GM12872 (cell line): ENCODE measurements at regions not wholly inside any gene's neighbourhood (a gene's known extent, or its start where the extent isn't known, plus 50 kb on each side); places are given as distances from the start of the nearest gene placed in this dataset.

Source experiments
- TF ChIP-seq, protein P1 (sequence below): IDR thresholded peaks from 3 replicates; pipeline ENCODE4 v1.5.1; 2011; ENCODE audit warnings: low read depth, mild to moderate bottlenecking, low read length, moderate library complexity; ENCODE audit not compliant: insufficient read depth

DNA sequence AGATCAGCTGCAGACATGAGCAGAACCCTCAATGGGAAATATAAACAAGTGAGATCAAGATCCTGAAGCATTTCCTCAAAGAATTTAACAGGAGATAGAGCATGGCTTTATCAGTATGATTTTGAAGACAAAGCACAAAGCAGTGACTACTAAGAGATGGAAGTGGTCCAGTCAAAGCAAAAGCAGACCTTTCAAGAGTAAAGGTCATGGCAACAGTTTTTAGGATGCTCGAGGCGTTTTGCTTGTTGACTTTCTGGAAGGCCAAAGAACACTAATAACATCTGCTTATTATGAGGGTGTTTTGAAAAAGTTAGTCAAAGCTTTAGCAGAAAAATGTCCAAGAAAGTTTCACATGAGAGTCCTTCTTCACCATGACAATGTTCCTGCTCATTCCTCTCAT lies 128.5 kb downstream of the KCNE4 start:
- TF ChIP-seq, protein P1, sequence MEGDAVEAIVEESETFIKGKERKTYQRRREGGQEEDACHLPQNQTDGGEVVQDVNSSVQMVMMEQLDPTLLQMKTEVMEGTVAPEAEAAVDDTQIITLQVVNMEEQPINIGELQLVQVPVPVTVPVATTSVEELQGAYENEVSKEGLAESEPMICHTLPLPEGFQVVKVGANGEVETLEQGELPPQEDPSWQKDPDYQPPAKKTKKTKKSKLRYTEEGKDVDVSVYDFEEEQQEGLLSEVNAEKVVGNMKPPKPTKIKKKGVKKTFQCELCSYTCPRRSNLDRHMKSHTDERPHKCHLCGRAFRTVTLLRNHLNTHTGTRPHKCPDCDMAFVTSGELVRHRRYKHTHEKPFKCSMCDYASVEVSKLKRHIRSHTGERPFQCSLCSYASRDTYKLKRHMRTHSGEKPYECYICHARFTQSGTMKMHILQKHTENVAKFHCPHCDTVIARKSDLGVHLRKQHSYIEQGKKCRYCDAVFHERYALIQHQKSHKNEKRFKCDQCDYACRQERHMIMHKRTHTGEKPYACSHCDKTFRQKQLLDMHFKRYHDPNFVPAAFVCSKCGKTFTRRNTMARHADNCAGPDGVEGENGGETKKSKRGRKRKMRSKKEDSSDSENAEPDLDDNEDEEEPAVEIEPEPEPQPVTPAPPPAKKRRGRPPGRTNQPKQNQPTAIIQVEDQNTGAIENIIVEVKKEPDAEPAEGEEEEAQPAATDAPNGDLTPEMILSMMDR, result no peak

DNA sequence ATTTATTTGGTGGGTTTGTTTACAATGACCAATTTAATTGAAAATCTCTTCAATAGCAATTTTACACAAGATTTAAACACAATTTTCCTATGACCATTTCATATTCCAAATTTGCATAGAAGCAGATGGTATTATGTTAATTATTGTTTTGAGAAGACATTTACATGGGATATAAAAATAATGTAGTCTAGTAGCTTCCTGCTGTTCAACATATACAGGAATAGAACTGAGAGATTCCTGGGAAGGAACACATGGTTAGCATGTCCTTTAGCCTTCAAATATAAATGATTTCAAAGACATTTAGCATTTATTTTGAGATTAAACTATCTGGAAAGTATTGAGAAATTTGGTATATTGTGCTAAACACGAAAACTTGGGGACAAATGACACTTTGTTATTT lies 129.6 kb downstream of the KCNE4 start:
- TF ChIP-seq, protein P1, result no peak

DNA sequence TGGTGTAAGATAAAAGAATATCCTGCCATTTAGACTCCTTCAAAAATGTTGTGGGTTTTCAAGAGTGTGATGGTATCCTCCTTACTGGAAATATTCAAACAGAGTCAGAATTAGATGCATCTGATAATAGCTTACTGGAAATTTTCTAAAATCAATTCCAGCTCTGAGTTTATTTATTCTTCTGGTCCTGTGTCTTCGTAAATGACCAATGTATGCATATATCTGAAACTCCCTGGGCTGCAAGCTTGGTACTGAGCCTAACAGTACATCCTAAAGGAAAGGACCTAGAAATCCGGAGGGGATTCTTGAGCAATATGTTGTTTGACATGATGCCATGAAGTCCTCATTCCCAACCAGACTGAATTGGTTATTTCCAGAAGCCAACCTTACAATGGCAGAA lies 130.4 kb downstream of the KCNE4 start:
- TF ChIP-seq, protein P1, result no peak

DNA sequence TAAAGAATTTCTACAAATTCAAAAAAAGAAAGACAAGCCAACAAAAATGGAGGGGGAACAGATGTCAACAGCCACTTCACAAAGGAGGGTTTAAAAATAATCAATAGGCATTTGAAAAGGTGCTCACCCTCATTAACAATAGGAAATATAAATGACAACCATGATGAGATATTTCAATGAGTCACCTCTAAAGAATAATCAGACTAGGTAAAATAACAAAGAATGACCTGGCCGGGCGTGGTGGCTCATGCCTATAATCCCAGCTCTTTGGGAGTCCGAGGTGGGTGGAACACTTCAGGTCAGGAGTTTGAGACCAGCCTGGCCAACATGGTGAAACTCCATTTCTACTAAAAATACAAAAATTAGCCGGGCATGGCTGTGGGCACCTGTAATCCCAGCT lies 133.6 kb downstream of the KCNE4 start:
- TF ChIP-seq, protein P1, result no peak

DNA sequence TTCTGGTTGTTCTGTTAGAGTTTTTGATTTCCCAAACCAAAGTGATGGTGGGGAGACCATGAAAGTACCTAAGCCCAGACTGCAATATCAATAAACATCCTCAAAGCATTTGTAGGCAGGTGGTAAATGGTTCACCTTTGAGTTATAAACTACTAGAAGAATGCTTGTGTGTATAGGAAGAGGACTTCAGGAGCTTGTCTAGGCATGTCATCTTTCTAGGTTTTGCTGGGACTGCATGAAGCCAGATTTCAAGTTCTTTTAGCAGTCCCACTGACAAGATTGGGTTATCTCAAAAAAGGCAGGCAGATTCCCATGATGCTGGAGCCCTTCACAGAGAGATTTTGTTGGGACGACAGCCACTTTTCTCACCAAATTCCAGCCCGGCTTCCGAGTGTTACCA lies 135.3 kb downstream of the KCNE4 start:
- TF ChIP-seq, protein P1, result no peak

DNA sequence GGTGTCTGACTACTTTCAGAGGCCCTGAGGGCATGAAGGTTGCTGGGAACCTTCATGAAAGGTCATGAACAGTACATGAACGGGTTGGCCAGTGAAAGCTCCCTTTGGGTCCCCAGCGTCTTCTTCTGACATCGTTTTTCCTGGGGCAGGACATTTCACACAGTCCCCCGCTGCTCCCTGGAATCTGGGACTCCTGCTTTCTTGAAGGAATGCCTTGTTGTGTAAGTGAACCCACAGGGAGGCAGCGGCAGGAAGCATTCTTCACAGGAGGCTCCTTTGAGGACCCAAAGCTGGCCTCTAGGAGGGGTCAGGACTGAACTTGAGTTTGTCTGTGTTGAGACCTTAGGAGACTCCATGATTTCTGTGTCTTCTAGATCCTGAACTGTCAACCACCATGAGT lies 144.3 kb downstream of the KCNE4 start:
- TF ChIP-seq, protein P1, result no peak

DNA sequence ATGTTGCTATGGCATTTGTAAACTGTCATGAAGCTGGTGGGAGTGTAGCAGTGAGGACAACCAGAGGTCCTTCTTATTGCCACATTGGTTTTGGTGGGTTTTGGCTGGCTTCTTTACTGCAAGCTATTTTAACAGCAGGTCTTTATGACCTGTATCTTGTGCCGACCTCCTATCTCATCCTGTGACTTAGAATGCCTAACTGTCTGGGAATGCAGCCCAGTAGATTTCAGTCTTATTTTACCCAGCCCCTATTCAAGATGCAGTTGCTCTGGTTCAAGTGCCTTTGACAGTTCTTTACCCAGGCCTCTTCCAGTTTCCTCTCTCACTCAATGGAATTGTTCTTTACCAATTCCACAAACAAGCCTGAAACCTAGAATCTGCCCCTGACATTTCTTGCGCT lies 145.1 kb downstream of the KCNE4 start:
- TF ChIP-seq, protein P1, result no peak
